IMR-90 (cell line): ENCODE measurements at regions not wholly inside any gene's neighbourhood (a gene's known extent, or its start where the extent isn't known, plus 50 kb on each side); places are given as distances from the start of the nearest gene placed in this dataset.
A peak's percentile ranks its signal among the peaks of the same experiment; 100 is the strongest.

Experiments used
- ATAC-seq: fragments of 200-7000 bp; cut with Tn5 transposase; 2 replicates; pipeline ENCODE4 v1.9.1; 2020; ENCODE audit warnings: low read depth, mild to moderate bottlenecking, moderate library complexity
- BruUV-seq: library from RNA; stranded (reverse); fragments of 400-500 nt; replicated peaks from 2 replicates; lab custom pipeline; 2021; lab: Mats Ljungman, UMichigan
- CTCF ChIA-PET: fragments of 300-600 bp; formaldehyde crosslinking; extraction: SDS; loops from one replicate; lab custom pipeline; 2021; ENCODE audit warnings: antibody characterized with exemption; lab: Yijun Ruan, JAX
- POLR2A ChIA-PET: fragments of 300-600 bp; sonication (Branson Sonifier 250); formaldehyde crosslinking; loops from one replicate; lab custom pipeline; 2022; ENCODE audit warnings: antibody characterized with exemption; ENCODE audit not compliant: unreplicated experiment; lab: Charles Lee
- DNase-seq: peaks from one replicate; pipeline ENCODE4 v3.0.0; 2013
- H2AFZ ChIP-seq: replicated peaks from 2 replicates; pipeline ENCODE3; 2013; ENCODE audit warnings: low read length, mild to moderate bottlenecking; ENCODE audit not compliant: poor library complexity
- H2AK5ac ChIP-seq: 2 replicates; pipeline ENCODE4 v1.6.1; 2013; ENCODE audit warnings: low read depth, low read length, inconsistent platforms
- H2AK9ac ChIP-seq: replicated peaks from 2 replicates; pipeline ENCODE3; 2013; ENCODE audit warnings: mild to moderate bottlenecking, low read depth, low read length, moderate library complexity; ENCODE audit not compliant: poor library complexity
- H2BK120ac ChIP-seq: 2 replicates; pipeline ENCODE4 v1.6.1; 2013; ENCODE audit warnings: low read depth, low read length, inconsistent platforms
- H2BK15ac ChIP-seq: 3 replicates; pipeline ENCODE4 v1.6.1; 2013; ENCODE audit warnings: low read depth, low read length, inconsistent platforms
- H2BK20ac ChIP-seq: 2 replicates; pipeline ENCODE4 v1.6.1; 2013; ENCODE audit warnings: low read depth, mild to moderate bottlenecking, inconsistent platforms, low read length, moderate library complexity
- H2BK5ac ChIP-seq: 2 replicates; pipeline ENCODE4 v1.6.1; 2013; ENCODE audit warnings: mild to moderate bottlenecking, low read depth, low read length, inconsistent platforms; ENCODE audit not compliant: poor library complexity, severe bottlenecking
- H3K14ac ChIP-seq: replicated peaks from 2 replicates; pipeline ENCODE4 v1.6.1; 2013; ENCODE audit warnings: low read depth, low read length, inconsistent platforms
- H3K18ac ChIP-seq: 2 replicates; pipeline ENCODE4 v1.6.1; 2013; ENCODE audit warnings: low read depth, low read length, control low read depth
- H3K23ac ChIP-seq: 2 replicates; pipeline ENCODE4 v1.6.1; 2013; ENCODE audit warnings: low read depth, low read length, inconsistent platforms
- H3K27ac ChIP-seq: 2 replicates; pipeline ENCODE4 v1.5.1; 2013; ENCODE audit warnings: mild to moderate bottlenecking, control low read depth, low read length; ENCODE audit not compliant: insufficient read depth
- H3K27me3 ChIP-seq: 2 replicates; pipeline ENCODE4 v1.6.1; 2013; ENCODE audit warnings: low read length; ENCODE audit not compliant: control insufficient read depth, insufficient read depth
- H3K36me3 ChIP-seq: 2 replicates; pipeline ENCODE4 v1.6.1; 2013; ENCODE audit warnings: low read length, mixed read lengths; ENCODE audit not compliant: control insufficient read depth, insufficient read depth
- H3K4ac ChIP-seq: 2 replicates; pipeline ENCODE4 v1.6.1; 2013; ENCODE audit warnings: low read depth, low read length, inconsistent platforms
- H3K4me1 ChIP-seq: 2 replicates; pipeline ENCODE4 v1.6.1; 2013; ENCODE audit warnings: low read length, mixed read lengths; ENCODE audit not compliant: control insufficient read depth, insufficient read depth
- H3K4me2 ChIP-seq: 2 replicates; pipeline ENCODE4 v1.6.1; 2013; ENCODE audit warnings: low read depth, mild to moderate bottlenecking, control low read depth, low read length, moderate library complexity
- H3K4me3 ChIP-seq: 2 replicates; pipeline ENCODE4 v1.5.1; 2013; ENCODE audit warnings: low read depth, mild to moderate bottlenecking, control low read depth, low read length, moderate library complexity; ENCODE audit not compliant: insufficient read depth
- H3K56ac ChIP-seq: 2 replicates; pipeline ENCODE4 v1.6.1; 2013; ENCODE audit warnings: low read length, inconsistent platforms; ENCODE audit not compliant: insufficient read depth; ENCODE audit errors: extremely low read depth
- H3K79me1 ChIP-seq, 2 experiments: 2 replicates each; pipeline ENCODE4 v1.6.1; 2013; ENCODE audit warnings: low read length in 2 of 2, inconsistent platforms in 1 of 2, low read depth in 1 of 2
- H3K9ac ChIP-seq: 2 replicates; pipeline ENCODE4 v1.6.1; 2013; ENCODE audit warnings: low read depth, low read length, control low read depth
- H3K9me1 ChIP-seq: 2 replicates; pipeline ENCODE4 v1.6.1; 2013; ENCODE audit warnings: low read length, inconsistent platforms; ENCODE audit not compliant: insufficient read depth
- H3K9me3 ChIP-seq: 2 replicates; pipeline ENCODE4 v1.6.1; 2013; ENCODE audit warnings: low read length; ENCODE audit not compliant: control insufficient read depth, insufficient read depth
- H4K20me1 ChIP-seq: 2 replicates; pipeline ENCODE4 v1.6.1; 2013; ENCODE audit warnings: low read length, inconsistent platforms; ENCODE audit not compliant: insufficient read depth
- H4K5ac ChIP-seq: 2 replicates; pipeline ENCODE4 v1.6.1; 2013; ENCODE audit warnings: mild to moderate bottlenecking, low read depth, low read length, control low read depth
- H4K8ac ChIP-seq, 2 experiments: 2 replicates each; pipeline ENCODE4 v1.6.1; 2013; ENCODE audit warnings: low read depth in 2 of 2, low read length in 2 of 2, control low read depth in 1 of 2, inconsistent platforms in 1 of 2
- H4K91ac ChIP-seq: 2 replicates; pipeline ENCODE4 v1.6.1; 2013; ENCODE audit warnings: low read depth, low read length, inconsistent platforms; ENCODE audit not compliant: insufficient read depth
- CEBPB ChIP-seq: IDR thresholded peaks from 2 replicates; pipeline ENCODE4 v1.6.1; 2012; ENCODE audit warnings: low read depth, low read length, improper control_type of control experiment
- RCOR1 ChIP-seq: IDR thresholded peaks from 2 replicates; pipeline ENCODE4 v1.6.1; 2012; ENCODE audit warnings: mild to moderate bottlenecking, low read length, improper control_type of control experiment; ENCODE audit not compliant: insufficient replicate concordance
- WGBS, 2 experiments: methylation state at CpG; one replicate each; pipeline versions ENCODE4 v1.1.5 to v1.1.7; 2013; ENCODE audit warnings: missing lambda C conversion rate in 2 of 2; ENCODE audit not compliant: insufficient read length in 1 of 2; ENCODE audit errors: extremely low coverage in 2 of 2; 5-methylcytosine and 5-hydroxymethylcytosine counted together
- dilution Hi-C: fragments of 300-500 bp; cut with HindIII; formaldehyde crosslinking; loops from one replicate; pipeline ENCODE4 v1.14.3; 2018; ENCODE audit warnings: low sequenced_read_pairs; ENCODE audit not compliant: unreplicated experiment
- in situ Hi-C: fragments of 300-500 bp; cut with MboI; formaldehyde crosslinking; loops from 3 replicates; pipeline ENCODE4 v1.14.3; 2019; ENCODE audit warnings: low sequenced_read_pairs, inconsistent platforms, mixed read lengths
- intact Hi-C: fragments of 100-400 bp; cut with micrococcal nuclease; formaldehyde crosslinking; loops from 2 replicates; pipeline ENCODE4 v1.10.0; 2022

GRCh38 chr2:82023710-82024109 is 1719.2 kb upstream of the LRRTM1 start:
- no peak overlapping the region for H3K9ac ChIP-seq
- no peak overlapping the region for H3K4me3 ChIP-seq
- H2AK5ac ChIP-seq, result no peak overlapping the region
- H3K79me1 ChIP-seq, result no peaks in the 10 kb centered on the region
- no peak overlapping the region for H3K4ac ChIP-seq
- in situ Hi-C loops, result no loop called here
- no peak overlapping the region for H2AK9ac ChIP-seq
- DNase-seq (no peak), ATAC-seq (no peak)
- no peak overlapping the region for H2BK15ac ChIP-seq
- H3K27ac ChIP-seq, result no peak overlapping the region
- H2AFZ ChIP-seq, result no peak overlapping the region
- BruUV-seq, result no TSS peak
- no peak overlapping the region for H3K23ac ChIP-seq
- POLR2A ChIA-PET, result no interaction called here
- no peak overlapping the region for H2BK20ac ChIP-seq
- TF ChIP-seq RCOR1, result no peak
- 0 out of 2 replicates have a peak, but pooled peaks have one; percentile 12 for TF ChIP-seq CEBPB
- H3K36me3 ChIP-seq, result no peaks in the 10 kb centered on the region
- no peaks in the 10 kb centered on the region for H3K27me3 ChIP-seq
- no peaks in the 10 kb centered on the region for H3K4me1 ChIP-seq
- no peak overlapping the region for H3K56ac ChIP-seq
- no peak overlapping the region for H3K18ac ChIP-seq
- H3K9me3 ChIP-seq, result peaks cover 3% of the 10 kb centered on the region; the same call in 1 of the 2 replicates
- H4K5ac ChIP-seq, result no peak overlapping the region
- H4K20me1 ChIP-seq, result no peaks in the 10 kb centered on the region
- intact Hi-C loops, result no loop called here
- H3K9me1 ChIP-seq, result no peaks in the 10 kb centered on the region
- no peak overlapping the region for H3K14ac ChIP-seq
- no peak overlapping the region for H2BK5ac ChIP-seq
- CTCF ChIA-PET, result no interaction called here
- no peak overlapping the region for H3K4me2 ChIP-seq
- WGBS, 2 experiments, result 80% methylated on average over 1 of the region's 6 CpGs; no CpG with 5 or more reads in 1 of the 2 experiments
- dilution Hi-C loops, result no loop called here
- no peak overlapping the region for H4K8ac ChIP-seq
- H4K91ac ChIP-seq, result no peak overlapping the region
- no peak overlapping the region for H2BK120ac ChIP-seq
